ENCODE measurements at regions not wholly inside any gene's neighbourhood (a gene's known extent, or its start where the extent isn't known, plus 50 kb on each side); places are given as distances from the start of the nearest gene placed in this dataset.

GRCh38 chr3:22982981-22983587, 220.0 kb upstream of the UBE2E2 start:
- dilution Hi-C loops (cut with MboI; ENCODE audit: extremely low pct_ligation_motif_present, low sequenced_read_pairs) (no loop called here), intact Hi-C loops (cut with micrococcal nuclease) (no loop called here)
- FAIRE-seq, result no peak
- no peak for DNase-seq (ENCODE audit: low read depth, low spot score)
- no peaks in the 10 kb centered on the region for H4K20me1 ChIP-seq (replicated peaks; ENCODE audit: control insufficient read depth, extremely low read depth, insufficient read depth, low read length)
- ChIA-PET POLR2A (no interaction called here), CTCF (no interaction called here)
- no peaks in the 10 kb centered on the region for H3K9me1 ChIP-seq (replicated peaks; ENCODE audit: control insufficient read depth, extremely low read depth, insufficient read depth, low read length)
- H3K9me3 ChIP-seq (replicated peaks; ENCODE audit: control insufficient read depth, insufficient read depth, low read length), result no peaks in the 10 kb centered on the region
- H3K4me3 ChIP-seq (replicated peaks in 1 of 3; ENCODE audit: insufficient read depth in 1 of 3, low read depth in 1 of 3, low read length in 3 of 3), result no peak overlapping the region
- no peak overlapping the region for H3K27ac ChIP-seq (ENCODE audit: insufficient read depth, low read depth, low read length)
- H3K27me3 ChIP-seq (ENCODE audit: control insufficient read depth in 2 of 2, insufficient read depth in 2 of 2, low read length in 2 of 2), result no peaks in the 10 kb centered on the region
- no peaks in the 10 kb centered on the region for H3K36me3 ChIP-seq (ENCODE audit: control insufficient read depth in 2 of 2, extremely low read depth in 1 of 2, insufficient read depth in 2 of 2, low read length in 2 of 2)
- no peak overlapping the region for H3K4me2 ChIP-seq (ENCODE audit: insufficient read depth, low read length)
- H3K4me1 ChIP-seq (ENCODE audit: control insufficient read depth, extremely low read depth, insufficient read depth, low read length), result no peaks in the 10 kb centered on the region
- no peak for TF ChIP-seq EZH2 (IDR thresholded peaks at IDR 0.05; ENCODE audit: borderline replicate concordance, low read depth, low read length, severe bottlenecking)
- TF ChIP-seq GATA2 (IDR thresholded peaks at IDR 0.05; ENCODE audit: insufficient read depth, insufficient read length, low read depth, low read length), result no peak
- no peak for TF ChIP-seq POLR2A (IDR thresholded peaks at IDR 0.05; ENCODE audit: low read depth, low read length)
- TF ChIP-seq JUN (IDR thresholded peaks at IDR 0.05; ENCODE audit: borderline replicate concordance, insufficient read depth, insufficient read length, low read depth), result no peak
- no peak for TF ChIP-seq MYC (IDR thresholded peaks at IDR 0.05; ENCODE audit: low read depth, low read length)
- TF ChIP-seq, protein P1, sequence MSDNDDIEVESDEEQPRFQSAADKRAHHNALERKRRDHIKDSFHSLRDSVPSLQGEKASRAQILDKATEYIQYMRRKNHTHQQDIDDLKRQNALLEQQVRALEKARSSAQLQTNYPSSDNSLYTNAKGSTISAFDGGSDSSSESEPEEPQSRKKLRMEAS (IDR thresholded peaks at IDR 0.05; ENCODE audit: insufficient read depth, insufficient read length), result no peak
- no peak for TF ChIP-seq POLR2AphosphoS5 (IDR thresholded peaks at IDR 0.05; ENCODE audit: insufficient read depth, low read depth, low read length)
- TF ChIP-seq FOS (IDR thresholded peaks at IDR 0.05; ENCODE audit: borderline replicate concordance, insufficient read depth, low read length), result no peak
- TF ChIP-seq, protein P2, sequence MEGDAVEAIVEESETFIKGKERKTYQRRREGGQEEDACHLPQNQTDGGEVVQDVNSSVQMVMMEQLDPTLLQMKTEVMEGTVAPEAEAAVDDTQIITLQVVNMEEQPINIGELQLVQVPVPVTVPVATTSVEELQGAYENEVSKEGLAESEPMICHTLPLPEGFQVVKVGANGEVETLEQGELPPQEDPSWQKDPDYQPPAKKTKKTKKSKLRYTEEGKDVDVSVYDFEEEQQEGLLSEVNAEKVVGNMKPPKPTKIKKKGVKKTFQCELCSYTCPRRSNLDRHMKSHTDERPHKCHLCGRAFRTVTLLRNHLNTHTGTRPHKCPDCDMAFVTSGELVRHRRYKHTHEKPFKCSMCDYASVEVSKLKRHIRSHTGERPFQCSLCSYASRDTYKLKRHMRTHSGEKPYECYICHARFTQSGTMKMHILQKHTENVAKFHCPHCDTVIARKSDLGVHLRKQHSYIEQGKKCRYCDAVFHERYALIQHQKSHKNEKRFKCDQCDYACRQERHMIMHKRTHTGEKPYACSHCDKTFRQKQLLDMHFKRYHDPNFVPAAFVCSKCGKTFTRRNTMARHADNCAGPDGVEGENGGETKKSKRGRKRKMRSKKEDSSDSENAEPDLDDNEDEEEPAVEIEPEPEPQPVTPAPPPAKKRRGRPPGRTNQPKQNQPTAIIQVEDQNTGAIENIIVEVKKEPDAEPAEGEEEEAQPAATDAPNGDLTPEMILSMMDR (IDR thresholded peaks at IDR 0.05; ENCODE audit: extremely low read depth in 1 of 2, insufficient read depth in 1 of 2, low read depth in 1 of 2, low read length in 2 of 2), result no peak
- H2AFZ ChIP-seq (ENCODE audit: low read depth, low read length), result no peak overlapping the region
- BruUV-seq (replicated peaks), result no TSS peak
- H3K79me2 ChIP-seq (ENCODE audit: control insufficient read depth, insufficient read depth, low read length), result no peaks in the 10 kb centered on the region
- H3K9ac ChIP-seq (replicated peaks; ENCODE audit: extremely low read depth, insufficient read depth, low read length), result no peak overlapping the region

Data from endothelial cell of umbilical vein (primary cell).